PC-3 (cell line): ENCODE measurements at regions not wholly inside any gene's neighbourhood (a gene's known extent, or its start where the extent isn't known, plus 50 kb on each side); places are given as distances from the start of the nearest gene placed in this dataset.

Experiments
- CTCF ChIP-seq: fragments of 300-600 bp; sonication (generic); conservative IDR thresholded peaks from 2 replicates; pipeline ENCODE4 v1.5.1; 2017; ENCODE audit warnings: antibody characterized with exemption, low read depth, mild to moderate bottlenecking, low read length
- EZH2 ChIP-seq: fragments of 300-600 bp; sonication (generic); IDR thresholded peaks from one replicate; pipeline ENCODE4 v1.6.1; 2017; ENCODE audit warnings: antibody characterized with exemption, mild to moderate bottlenecking, low read length; ENCODE audit not compliant: unreplicated experiment
- EZH2phosphoT487 ChIP-seq: fragments of 300-600 bp; sonication (generic); IDR thresholded peaks from 2 replicates; pipeline ENCODE4 v1.6.1; 2018; ENCODE audit warnings: mild to moderate bottlenecking, antibody characterized with exemption, low read length, borderline replicate concordance

- no peak for TF ChIP-seq CTCF
- TF ChIP-seq EZH2 = no peak
- no peak for TF ChIP-seq EZH2phosphoT487
Observed at GRCh38 chr18:43382641-43383403, 105.5 kb upstream of the SYT4 start.
